Dedifferentiated amniotic fluid mesenchymal stem cell (primary cell): ENCODE measurements at regions not wholly inside any gene's neighbourhood (a gene's known extent, or its start where the extent isn't known, plus 50 kb on each side); places are given as distances from the start of the nearest gene placed in this dataset.

Experiments
- DNase-seq: peaks from one replicate; pipeline ENCODE4 v3.0.0-alpha.2; 2016; ENCODE audit errors: extremely low spot score

DNA sequence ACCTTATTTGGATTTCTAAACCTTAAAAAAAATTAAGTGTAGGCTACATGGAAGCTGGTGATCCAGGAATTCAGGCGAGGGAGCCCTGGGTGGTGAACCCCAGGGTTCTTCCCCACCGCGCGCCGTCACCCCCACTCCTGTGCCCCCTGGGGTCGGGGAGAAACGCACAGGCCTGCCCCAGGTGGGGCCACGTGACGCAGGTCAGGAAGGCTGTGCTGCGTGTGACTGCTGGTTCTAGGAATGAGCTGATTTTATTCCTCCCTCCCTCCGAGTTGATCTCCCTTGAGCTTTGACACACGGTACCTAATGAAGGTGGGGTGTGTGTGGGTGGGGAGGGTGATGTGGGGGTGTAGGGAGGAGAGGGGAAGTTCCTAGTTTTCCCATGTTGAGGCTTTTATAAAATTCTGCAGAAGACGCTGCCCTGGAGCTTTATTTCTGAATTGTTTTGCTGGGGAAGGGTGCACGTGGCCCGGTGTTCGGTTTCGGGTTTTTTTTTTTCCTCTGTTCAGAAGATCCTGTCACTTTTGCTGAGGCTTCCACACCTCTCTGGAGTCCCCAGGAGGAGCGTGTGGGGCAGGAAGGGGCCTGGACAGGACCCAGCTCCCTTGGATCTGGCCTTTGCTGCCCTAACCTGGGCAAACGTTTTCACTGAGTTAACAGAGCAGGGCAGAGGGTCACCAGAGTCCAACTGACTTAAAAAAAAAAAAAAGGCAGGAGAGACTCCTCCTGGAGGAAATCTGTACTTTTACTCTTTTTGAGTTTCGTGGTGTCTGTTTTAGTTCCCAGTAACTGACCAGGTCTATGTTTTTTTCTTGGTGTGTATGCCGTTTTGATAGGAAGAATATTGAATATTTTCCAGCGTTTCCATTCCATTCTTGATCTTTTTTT, 55.8 kb upstream of the GSE1 start:
- DNase-seq = no peak

GRCh38 chr16:85557971-85558657, 55.0 kb upstream of the GSE1 start:
- no peak for DNase-seq

GRCh38 chr16:85560932-85561247, 52.2 kb upstream of the GSE1 start:
- DNase-seq = no peak

GRCh38 chr16:85561248-85562092, 51.7 kb upstream of the GSE1 start:
- no peak for DNase-seq

- no peak for DNase-seq
These were observed 50.9 kb upstream of the GSE1 start for GRCh38 chr16:85562093-85562786.

GRCh38 chr16:85563034-85563433, 50.1 kb upstream of the GSE1 start:
- no peak for DNase-seq
